Progenitor cell of endocrine pancreas (in vitro differentiated cells): ENCODE measurements at regions not wholly inside any gene's neighbourhood (a gene's known extent, or its start where the extent isn't known, plus 50 kb on each side); places are given as distances from the start of the nearest gene placed in this dataset.

Experiments used
- DNase-seq: peaks from one replicate; pipeline ENCODE4 v3.0.0; 2021; ENCODE audit warnings: low spot score; ENCODE audit not compliant: unreplicated experiment
- H3K27ac Mint-ChIP-seq: 2 replicates; pipeline ENCODE4 v1.8.0; 2021; ENCODE audit warnings: mild to moderate bottlenecking, moderate library complexity, mixed read lengths
- H3K27me3 Mint-ChIP-seq: 2 replicates; pipeline ENCODE4 v1.8.0; 2021; ENCODE audit warnings: mixed read lengths
- H3K36me3 Mint-ChIP-seq: 2 replicates; pipeline ENCODE4 v1.8.0; 2022; ENCODE audit warnings: mixed read lengths; ENCODE audit not compliant: insufficient read depth
- H3K4me1 Mint-ChIP-seq: 2 replicates; pipeline ENCODE4 v1.8.0; 2021; ENCODE audit warnings: low read depth, mixed read lengths
- H3K4me3 Mint-ChIP-seq: 2 replicates; pipeline ENCODE4 v1.8.0; 2021; ENCODE audit warnings: low read depth, mild to moderate bottlenecking, moderate library complexity, mixed read lengths
- H3K9me3 Mint-ChIP-seq: 2 replicates; pipeline ENCODE4 v1.8.0; 2021; ENCODE audit warnings: low read depth, mixed read lengths
- TF ChIP-seq, protein P1 (sequence below): fragments of 200-600 bp; sonication (generic); IDR thresholded peaks from one replicate; pipeline ENCODE4 v1.5.0; 2021; ENCODE audit warnings: antibody characterized with exemption, mild to moderate bottlenecking; ENCODE audit not compliant: unreplicated experiment

- peaks cover 4% of the 10 kb centered on the region for H3K9me3 Mint-ChIP-seq
- no peak overlapping the region for H3K27ac Mint-ChIP-seq
- DNase-seq, result no peak
- TF ChIP-seq, protein P1, sequence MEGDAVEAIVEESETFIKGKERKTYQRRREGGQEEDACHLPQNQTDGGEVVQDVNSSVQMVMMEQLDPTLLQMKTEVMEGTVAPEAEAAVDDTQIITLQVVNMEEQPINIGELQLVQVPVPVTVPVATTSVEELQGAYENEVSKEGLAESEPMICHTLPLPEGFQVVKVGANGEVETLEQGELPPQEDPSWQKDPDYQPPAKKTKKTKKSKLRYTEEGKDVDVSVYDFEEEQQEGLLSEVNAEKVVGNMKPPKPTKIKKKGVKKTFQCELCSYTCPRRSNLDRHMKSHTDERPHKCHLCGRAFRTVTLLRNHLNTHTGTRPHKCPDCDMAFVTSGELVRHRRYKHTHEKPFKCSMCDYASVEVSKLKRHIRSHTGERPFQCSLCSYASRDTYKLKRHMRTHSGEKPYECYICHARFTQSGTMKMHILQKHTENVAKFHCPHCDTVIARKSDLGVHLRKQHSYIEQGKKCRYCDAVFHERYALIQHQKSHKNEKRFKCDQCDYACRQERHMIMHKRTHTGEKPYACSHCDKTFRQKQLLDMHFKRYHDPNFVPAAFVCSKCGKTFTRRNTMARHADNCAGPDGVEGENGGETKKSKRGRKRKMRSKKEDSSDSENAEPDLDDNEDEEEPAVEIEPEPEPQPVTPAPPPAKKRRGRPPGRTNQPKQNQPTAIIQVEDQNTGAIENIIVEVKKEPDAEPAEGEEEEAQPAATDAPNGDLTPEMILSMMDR, result no peak
- no peak overlapping the region for H3K4me3 Mint-ChIP-seq
- no peaks in the 10 kb centered on the region for H3K27me3 Mint-ChIP-seq
- peaks cover 2% of the 10 kb centered on the region for H3K36me3 Mint-ChIP-seq
- peaks cover 3% of the 10 kb centered on the region for H3K4me1 Mint-ChIP-seq
Measured at GRCh38 chr5:160500786-160501779, 79.4 kb downstream of the PTTG1 start.

GRCh38 chr5:160504906-160505305 lies 83.3 kb downstream of the PTTG1 start:
- no peak for DNase-seq
- Mint-ChIP-seq H3K36me3 (peaks cover 2% of the 10 kb centered on the region), H3K27me3 (peaks cover 7% of the 10 kb centered on the region), H3K27ac (peak overlapping the region; percentile 49), H3K4me3 (no peak overlapping the region), H3K4me1 (peaks cover 6% of the 10 kb centered on the region), H3K9me3 (peaks cover 4% of the 10 kb centered on the region)
- TF ChIP-seq, protein P1, result no peak

DNA sequence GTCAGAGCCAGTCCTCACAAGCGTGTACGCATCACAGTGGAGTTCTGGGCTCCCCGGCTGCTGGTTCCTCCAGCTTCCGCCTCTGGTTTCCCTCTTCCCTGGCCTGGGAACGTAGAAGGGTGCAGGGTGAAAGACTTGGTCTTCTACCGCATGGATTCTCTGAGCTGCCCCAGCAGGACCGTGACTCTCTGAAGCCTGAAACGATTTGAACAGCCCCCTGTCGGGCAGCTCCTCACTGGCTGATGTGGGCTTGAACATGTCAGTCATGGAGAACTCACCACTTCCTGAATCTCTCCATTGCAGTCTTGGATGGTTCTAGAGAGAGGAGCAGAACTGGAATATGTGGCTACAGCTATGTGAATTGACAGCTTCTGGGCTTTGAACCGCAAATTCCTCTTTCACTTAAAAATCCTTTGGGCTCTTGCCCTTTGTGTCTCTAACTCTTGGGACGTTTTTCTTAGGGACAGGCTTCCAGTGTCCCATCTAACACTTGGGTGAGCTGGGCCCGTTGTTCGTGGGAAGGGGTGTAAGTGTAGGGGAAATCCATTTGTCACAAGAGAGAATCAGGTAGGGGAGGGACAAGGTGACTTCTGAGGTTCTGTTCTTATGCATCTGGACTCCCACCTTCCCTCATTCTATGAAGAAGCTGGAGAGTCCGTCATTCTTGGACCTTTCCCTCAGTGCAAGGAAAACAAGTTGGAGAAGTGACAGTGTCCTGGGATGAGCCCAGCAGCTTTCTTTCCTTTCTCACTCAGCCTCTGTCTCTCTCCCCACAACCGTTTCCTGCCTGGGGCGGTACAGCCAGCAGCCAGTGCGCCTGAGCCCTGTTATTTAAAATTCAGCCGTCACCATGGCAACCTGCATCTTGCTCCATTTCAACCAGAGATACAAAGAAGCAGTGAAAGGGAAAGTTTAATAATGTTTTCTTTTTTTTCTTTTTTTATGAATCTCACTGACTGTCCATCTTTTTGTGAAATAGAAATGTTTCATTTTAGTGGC lies 84.7 kb downstream of the PTTG1 start:
- no peak for DNase-seq
- Mint-ChIP-seq H3K36me3 (peaks cover 2% of the 10 kb centered on the region), H3K27ac (no peak overlapping the region), H3K4me1 (peaks cover 6% of the 10 kb centered on the region), H3K9me3 (peaks cover 4% of the 10 kb centered on the region), H3K27me3 (peaks cover 7% of the 10 kb centered on the region), H3K4me3 (no peak overlapping the region)
- TF ChIP-seq, protein P1, result no peak

DNA sequence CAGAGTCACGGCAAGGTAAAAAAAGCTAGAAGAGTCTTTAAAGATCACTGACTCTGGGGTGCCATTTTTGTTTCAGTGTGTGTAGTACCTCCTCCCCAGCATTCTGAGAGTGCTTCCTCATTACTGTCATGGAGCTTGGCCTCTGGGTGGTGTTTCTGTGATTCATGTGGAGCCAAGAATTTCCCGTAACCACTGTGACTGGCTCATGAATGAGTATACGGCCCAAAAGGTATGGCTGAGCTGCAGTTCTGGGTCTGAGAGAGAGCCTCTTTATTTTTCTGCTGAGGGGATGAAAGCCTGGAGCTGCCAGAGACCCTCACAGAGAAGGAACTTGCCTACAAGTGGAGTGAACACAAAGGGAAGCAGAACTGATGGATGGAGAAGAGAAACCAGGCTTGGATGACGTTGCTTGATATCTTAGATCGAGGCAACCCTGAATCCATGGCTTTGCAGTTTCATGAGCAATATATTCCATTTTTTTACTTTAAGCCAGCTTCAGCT lies 85.6 kb downstream of the PTTG1 start:
- Mint-ChIP-seq H3K36me3 (peaks cover 2% of the 10 kb centered on the region), H3K27me3 (peaks cover 9% of the 10 kb centered on the region)

More for the DNA sequence above, 85.6 kb downstream of the PTTG1 start:
- Mint-ChIP-seq H3K27ac (no peak overlapping the region), H3K4me1 (peaks cover 6% of the 10 kb centered on the region), H3K9me3 (peaks cover 4% of the 10 kb centered on the region), H3K4me3 (no peak overlapping the region)
- DNase-seq, result no peak
- TF ChIP-seq, protein P1, result no peak
